Kidney (tissue), 13 donors: ENCODE measurements at regions not wholly inside any gene's neighbourhood (a gene's known extent, or its start where the extent isn't known, plus 50 kb on each side); places are given as distances from the start of the nearest gene placed in this dataset.

Experiments used
- DNase-seq, 5 donors: peaks; one replicate each; pipeline ENCODE4 v3.0.0-alpha.2; 2013 to 2020
- FAIRE-seq: peaks from 2 replicates; lab custom pipeline; 2012; peaks lifted over from hg19 to GRCh38; lab: Jason Lieb, UNC
- H3K27ac ChIP-seq, 2 donors: one replicate each; pipeline ENCODE4 v1.7.0; 2013; ENCODE audit warnings: low read depth in 2 of 2, low read length in 2 of 2, inconsistent platforms in 1 of 2
- H3K27me3 ChIP-seq: one replicate; pipeline ENCODE4 v1.7.1; 2013; ENCODE audit warnings: low read length, inconsistent platforms; ENCODE audit not compliant: control insufficient read depth, insufficient read depth
- H3K36me3 ChIP-seq, 3 donors: one replicate each; pipeline versions ENCODE4 v1.7.0 to v1.7.1; 2013; ENCODE audit warnings: low read length in 3 of 3, control low read depth in 1 of 3, inconsistent platforms in 1 of 3; ENCODE audit not compliant: insufficient read depth in 3 of 3, control insufficient read depth in 2 of 3
- H3K4me1 ChIP-seq, 3 donors: one replicate each; pipeline versions ENCODE4 v1.7.0 to v1.7.1; 2013; ENCODE audit warnings: low read length in 3 of 3, inconsistent platforms in 1 of 3, low read depth in 1 of 3; ENCODE audit not compliant: control insufficient read depth in 2 of 3, insufficient read depth in 2 of 3
- H3K4me3 ChIP-seq, 3 donors: one replicate each; pipeline versions ENCODE4 v1.7.0 to v1.8.1; 2013; ENCODE audit warnings: low read length in 3 of 3, control low read depth in 1 of 3, inconsistent platforms in 1 of 3
- H3K9ac ChIP-seq, 3 donors: one replicate each; pipeline versions ENCODE4 v1.7.0 to v1.7.1; 2013; ENCODE audit warnings: low read length in 3 of 3, control low read depth in 1 of 3, inconsistent platforms in 1 of 3
- H3K9me3 ChIP-seq, 3 donors: one replicate each; pipeline versions ENCODE4 v1.7.0 to v1.7.1; 2013; ENCODE audit warnings: low read length in 3 of 3, control low read depth in 1 of 3, inconsistent platforms in 1 of 3; ENCODE audit not compliant: control insufficient read depth in 2 of 3, insufficient read depth in 1 of 3
- CTCF ChIP-seq: IDR thresholded peaks from 3 replicates; pipeline ENCODE4 v1.5.1; 2012; ENCODE audit warnings: mild to moderate bottlenecking, moderate library complexity, borderline replicate concordance; ENCODE audit not compliant: insufficient read depth; ENCODE audit errors: extremely low read depth
- intact Hi-C: fragments of 100-400 bp; cut with DNase I; formaldehyde crosslinking; loops from one replicate; pipeline ENCODE4 v1.11.1; 2022
- donor health status: control.
- donor health status: control.
- donor health status: control.
- donor health status: control.
- donor health status: control.
- donor health status: DM: yes; HTN: yes; CAD: no.
- donor health status: Normal renal cell carcinoma (clear cell type).

- DNase-seq (no peak), FAIRE-seq (no peak)
- Histone ChIP-seq H3K27me3 (no peaks in the 10 kb centered on the region), H3K9me3 (no peaks in the 10 kb centered on the region), H3K36me3 (no peaks in the 10 kb centered on the region), H3K27ac (no peak overlapping the region), H3K9ac (no peak overlapping the region), H3K4me1 (no peaks in the 10 kb centered on the region), H3K4me3 (no peak overlapping the region)
- intact Hi-C loops: no loop called here
- TF ChIP-seq CTCF: no peak
These were observed 539.5 kb downstream of the FGF9 start for GRCh38 chr13:22210134-22210930.

- Histone ChIP-seq H3K36me3 (no peaks in the 10 kb centered on the region), H3K4me3 (no peak overlapping the region), H3K9me3 (no peaks in the 10 kb centered on the region), H3K27ac (no peak overlapping the region), H3K27me3 (no peaks in the 10 kb centered on the region), H3K9ac (no peak overlapping the region), H3K4me1 (no peaks in the 10 kb centered on the region)
- intact Hi-C loops: no loop called here
- DNase-seq (no peak), FAIRE-seq (no peak)
- no peak for TF ChIP-seq CTCF
These were observed 541.0 kb downstream of the FGF9 start for GRCh38 chr13:22211876-22212275.

DNA sequence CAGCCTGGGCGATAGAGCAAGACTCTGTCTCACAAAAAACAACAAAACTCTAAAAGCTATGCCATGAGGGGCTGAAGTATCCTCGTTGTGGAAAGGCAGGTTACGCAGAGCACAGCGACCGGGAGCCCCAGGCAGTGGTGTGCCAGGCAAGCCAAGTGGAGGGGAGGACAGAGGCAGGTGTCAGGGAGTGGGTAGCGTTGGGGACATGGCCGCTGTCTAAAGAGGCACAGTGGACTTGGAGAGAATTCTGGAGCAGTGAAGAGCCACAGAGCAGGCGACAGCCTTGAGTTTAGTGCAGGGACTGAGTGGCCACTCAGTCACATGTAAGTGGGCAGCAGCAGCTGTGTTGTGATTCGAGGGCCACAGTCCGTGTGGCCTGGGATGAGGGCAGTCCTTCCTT, 541.7 kb downstream of the FGF9 start:
- Histone ChIP-seq H3K9me3 (no peaks in the 10 kb centered on the region), H3K4me3 (no peak overlapping the region), H3K36me3 (no peaks in the 10 kb centered on the region), H3K9ac (no peak overlapping the region), H3K4me1 (no peaks in the 10 kb centered on the region), H3K27ac (no peak overlapping the region), H3K27me3 (no peaks in the 10 kb centered on the region)
- TF ChIP-seq CTCF: no peak
- DNase-seq: no peak
- intact Hi-C loops: no loop called here
- no peak for FAIRE-seq
